Nephron (organoid): ENCODE measurements at regions not wholly inside any gene's neighbourhood (a gene's known extent, or its start where the extent isn't known, plus 50 kb on each side); places are given as distances from the start of the nearest gene placed in this dataset.

ENCODE experiments used
- H3K27ac Mint-ChIP-seq, 3 experiments: 2 replicates each; pipeline ENCODE4 v1.8.0; 2020; ENCODE audit warnings: mixed read lengths in 3 of 3, mild to moderate bottlenecking in 2 of 3, moderate library complexity in 1 of 3
- H3K27me3 Mint-ChIP-seq: 2 replicates; pipeline ENCODE4 v1.8.0; 2021; ENCODE audit warnings: low read depth, mild to moderate bottlenecking, moderate library complexity, mixed read lengths
- H3K36me3 Mint-ChIP-seq: 2 replicates; pipeline ENCODE4 v1.8.0; 2020; ENCODE audit warnings: low read depth, mixed read lengths
- H3K4me1 Mint-ChIP-seq: 2 replicates; pipeline ENCODE4 v1.8.0; 2020; ENCODE audit warnings: mixed read lengths
- H3K4me3 Mint-ChIP-seq, 3 experiments: 2 replicates each; pipeline ENCODE4 v1.8.0; 2020; ENCODE audit warnings: mild to moderate bottlenecking in 3 of 3, mixed read lengths in 3 of 3, moderate library complexity in 2 of 3
- H3K9me3 Mint-ChIP-seq: 2 replicates; pipeline ENCODE4 v1.8.0; 2020; ENCODE audit warnings: mixed read lengths
- TF ChIP-seq, protein P1 (sequence below), 3 experiments: fragments of 200-600 bp; sonication (generic); IDR thresholded peaks; one replicate each; pipeline ENCODE4 v1.5.0; 2021; ENCODE audit warnings: antibody characterized with exemption in 3 of 3; ENCODE audit not compliant: unreplicated experiment in 3 of 3

DNA sequence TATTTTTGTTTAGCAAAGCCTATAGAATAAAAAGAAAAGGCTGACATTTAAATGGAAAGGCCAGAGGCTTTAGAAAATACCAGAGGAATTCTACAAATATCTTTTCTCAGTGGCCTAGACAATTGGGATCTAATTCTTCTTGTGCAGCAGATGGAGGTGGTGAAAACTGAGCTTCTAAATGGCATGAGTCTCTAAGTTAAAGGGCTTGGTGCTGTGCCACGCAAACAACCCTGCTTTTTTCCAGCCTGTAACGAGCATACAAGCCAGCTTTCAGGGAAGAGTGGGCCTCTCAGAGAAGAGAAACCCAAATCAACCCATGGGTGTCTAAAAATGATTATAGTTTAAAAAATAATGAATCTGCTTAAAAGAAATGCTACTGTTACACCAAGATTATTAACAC, 237.9 kb upstream of the NAV3 start:
- Mint-ChIP-seq H3K36me3 (no peaks in the 10 kb centered on the region), H3K9me3 (no peaks in the 10 kb centered on the region), H3K4me1 (peaks cover 16% of the 10 kb centered on the region), H3K4me3 (peak overlapping the region in 1 of 3 experiments; percentile 54), H3K27me3 (no peaks in the 10 kb centered on the region), H3K27ac (peak overlapping the region; percentile 30 to 86 (median 85))
- TF ChIP-seq, protein P1, sequence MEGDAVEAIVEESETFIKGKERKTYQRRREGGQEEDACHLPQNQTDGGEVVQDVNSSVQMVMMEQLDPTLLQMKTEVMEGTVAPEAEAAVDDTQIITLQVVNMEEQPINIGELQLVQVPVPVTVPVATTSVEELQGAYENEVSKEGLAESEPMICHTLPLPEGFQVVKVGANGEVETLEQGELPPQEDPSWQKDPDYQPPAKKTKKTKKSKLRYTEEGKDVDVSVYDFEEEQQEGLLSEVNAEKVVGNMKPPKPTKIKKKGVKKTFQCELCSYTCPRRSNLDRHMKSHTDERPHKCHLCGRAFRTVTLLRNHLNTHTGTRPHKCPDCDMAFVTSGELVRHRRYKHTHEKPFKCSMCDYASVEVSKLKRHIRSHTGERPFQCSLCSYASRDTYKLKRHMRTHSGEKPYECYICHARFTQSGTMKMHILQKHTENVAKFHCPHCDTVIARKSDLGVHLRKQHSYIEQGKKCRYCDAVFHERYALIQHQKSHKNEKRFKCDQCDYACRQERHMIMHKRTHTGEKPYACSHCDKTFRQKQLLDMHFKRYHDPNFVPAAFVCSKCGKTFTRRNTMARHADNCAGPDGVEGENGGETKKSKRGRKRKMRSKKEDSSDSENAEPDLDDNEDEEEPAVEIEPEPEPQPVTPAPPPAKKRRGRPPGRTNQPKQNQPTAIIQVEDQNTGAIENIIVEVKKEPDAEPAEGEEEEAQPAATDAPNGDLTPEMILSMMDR (IDR thresholded peaks at IDR 0.05; ENCODE audit: unreplicated experiment in 3 of 3) = no peak

GRCh38 chr12:77591959-77592743, 238.5 kb upstream of the NAV3 start:
- H3K27me3 Mint-ChIP-seq = no peaks in the 10 kb centered on the region
- no peaks in the 10 kb centered on the region for H3K9me3 Mint-ChIP-seq
- TF ChIP-seq, protein P1 (IDR thresholded peaks at IDR 0.05; ENCODE audit: unreplicated experiment in 3 of 3) = no peak
- H3K4me1 Mint-ChIP-seq = peaks cover 16% of the 10 kb centered on the region
- peak overlapping the region; percentile 85 to 89 (median 86) for H3K27ac Mint-ChIP-seq
- H3K4me3 Mint-ChIP-seq = peak overlapping the region in 1 of 3 experiments; percentile 54
- H3K36me3 Mint-ChIP-seq = no peaks in the 10 kb centered on the region

- Mint-ChIP-seq H3K36me3 (no peaks in the 10 kb centered on the region), H3K9me3 (no peaks in the 10 kb centered on the region), H3K27ac (no peak overlapping the region), H3K4me3 (no peak overlapping the region), H3K27me3 (no peaks in the 10 kb centered on the region), H3K4me1 (peaks cover 22% of the 10 kb centered on the region)
- TF ChIP-seq, protein P1 (IDR thresholded peaks at IDR 0.05; ENCODE audit: unreplicated experiment in 3 of 3) = no peak
Observed at GRCh38 chr12:77590306-77590705, 240.4 kb upstream of the NAV3 start.

- no peak overlapping the region for H3K27ac Mint-ChIP-seq
- H3K4me1 Mint-ChIP-seq = peaks cover 13% of the 10 kb centered on the region
- TF ChIP-seq, protein P1 (IDR thresholded peaks at IDR 0.05; ENCODE audit: unreplicated experiment in 3 of 3) = no peak
- no peaks in the 10 kb centered on the region for H3K27me3 Mint-ChIP-seq
- no peaks in the 10 kb centered on the region for H3K9me3 Mint-ChIP-seq
- no peaks in the 10 kb centered on the region for H3K36me3 Mint-ChIP-seq
- no peak overlapping the region for H3K4me3 Mint-ChIP-seq
Observed at GRCh38 chr12:77584860-77585259, 245.8 kb upstream of the NAV3 start.

DNA sequence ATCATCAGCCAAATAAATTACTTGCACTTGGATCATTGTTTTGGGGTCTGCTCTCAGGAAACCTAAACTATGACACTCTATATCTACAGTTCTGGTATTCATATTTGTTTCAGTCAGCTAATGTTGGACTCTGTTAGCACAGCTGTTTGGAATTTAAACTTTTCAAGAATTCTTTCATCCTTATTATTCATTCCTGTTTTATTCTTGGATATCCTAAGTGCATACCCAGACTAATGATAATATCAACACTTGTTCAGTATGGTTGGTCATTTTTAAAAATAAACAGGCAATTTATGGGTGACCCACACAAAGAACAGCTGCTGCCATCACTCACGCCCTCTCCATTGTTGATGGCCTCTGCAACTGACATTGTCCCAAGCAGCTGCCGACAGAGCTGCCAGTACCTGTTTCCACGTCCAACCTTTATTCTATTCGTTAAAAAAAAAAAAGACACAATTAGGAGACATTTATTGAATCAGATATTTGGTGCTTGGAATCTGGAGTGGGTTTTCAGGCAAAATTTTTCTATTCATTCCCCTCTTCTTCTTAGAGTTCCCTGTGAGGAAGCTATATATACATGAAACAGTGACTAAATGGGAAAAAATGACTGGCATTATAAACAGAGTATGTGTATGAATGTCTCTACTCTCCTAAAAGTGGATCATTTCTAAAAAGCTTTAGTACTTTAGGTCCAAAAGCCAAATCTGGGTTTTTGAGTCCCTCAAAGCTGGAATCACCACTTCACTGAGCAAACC, 252.1 kb upstream of the NAV3 start:
- H3K36me3 Mint-ChIP-seq = no peaks in the 10 kb centered on the region
- H3K4me1 Mint-ChIP-seq = peaks cover 36% of the 10 kb centered on the region
- H3K27me3 Mint-ChIP-seq = no peaks in the 10 kb centered on the region
- H3K9me3 Mint-ChIP-seq = no peaks in the 10 kb centered on the region
- H3K4me3 Mint-ChIP-seq = peak overlapping the region; percentile 12 to 82 (median 62)
- TF ChIP-seq, protein P1 (IDR thresholded peaks at IDR 0.05; ENCODE audit: unreplicated experiment in 3 of 3) = no peak
- H3K27ac Mint-ChIP-seq = peak overlapping the region; percentile 58 to 87 (median 76)
